ENCODE measurements at regions not wholly inside any gene's neighbourhood (a gene's known extent, or its start where the extent isn't known, plus 50 kb on each side); places are given as distances from the start of the nearest gene placed in this dataset.

DNA sequence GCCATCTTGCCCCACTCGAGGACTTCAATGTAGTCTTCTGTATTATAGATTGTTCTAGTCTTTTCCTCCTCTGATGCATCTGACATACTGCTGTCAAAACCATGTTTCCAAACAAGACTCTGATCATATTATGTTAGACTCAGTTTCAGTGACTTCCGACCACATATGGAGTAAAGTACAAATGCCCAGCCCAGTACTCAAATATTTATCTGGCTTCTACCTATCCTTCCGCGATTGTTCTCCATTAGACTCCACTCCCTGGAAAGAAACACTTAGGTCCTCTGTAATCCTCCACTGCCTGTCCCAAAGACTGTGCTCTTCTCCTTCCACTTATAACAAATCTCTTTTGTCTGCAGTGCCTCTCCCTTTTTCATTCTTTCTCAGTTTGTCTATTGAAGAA is 439.5 kb downstream of the EFNB2 start:
- TF ChIP-seq CTCF (IDR thresholded peaks at IDR 0.05; ENCODE audit: low read depth, low read length, poor library complexity, severe bottlenecking) (no peak), EZH2phosphoT487 (IDR thresholded peaks at IDR 0.05; ENCODE audit: borderline replicate concordance, low read length) (no peak)
